Esophagus muscularis mucosa (tissue), 4 donors: ENCODE measurements at regions not wholly inside any gene's neighbourhood (a gene's known extent, or its start where the extent isn't known, plus 50 kb on each side); places are given as distances from the start of the nearest gene placed in this dataset.
A peak's percentile ranks its signal among the peaks of the same experiment; 100 is the strongest.

Experiments
- DNase-seq: peaks from one replicate; pipeline ENCODE4 v3.0.0-alpha.2; 2017; ENCODE audit errors: extremely low spot score
- H3K27ac ChIP-seq, 4 donors: fragments of 200-600 bp; sonication (generic); replicated peaks in 1 of 4; 1 replicate in 3 of 4; 2 replicates in 1 of 4; pipeline ENCODE4 v1.5.1; 2016 to 2019; ENCODE audit warnings: mild to moderate bottlenecking in 1 of 4
- H3K27me3 ChIP-seq, 4 donors: fragments of 200-600 bp; sonication (generic); one replicate each; pipeline versions ENCODE4 v1.5.1 to v1.6.0; 2016 to 2019
- H3K36me3 ChIP-seq, 4 donors: fragments of 200-600 bp; sonication (generic); one replicate each; pipeline ENCODE4 v1.5.1; 2016 to 2019
- H3K4me1 ChIP-seq, 4 donors: fragments of 200-600 bp; sonication (generic); one replicate each; pipeline ENCODE4 v1.5.1; 2016 to 2019
- H3K4me3 ChIP-seq, 4 donors: fragments of 200-600 bp; sonication (generic); 1 replicate in 2 of 4; 2 replicates in 2 of 4; pipeline ENCODE4 v1.5.1; 2016 to 2019; ENCODE audit warnings: mild to moderate bottlenecking in 4 of 4, moderate library complexity in 1 of 4
- H3K9me3 ChIP-seq, 4 donors: fragments of 200-600 bp; sonication (generic); 1 replicate in 3 of 4; 2 replicates in 1 of 4; pipeline ENCODE4 v1.5.1; 2016 to 2019
- EP300 ChIP-seq: sonication (generic); formaldehyde crosslinking; IDR thresholded peaks from one replicate; pipeline ENCODE4 v1.6.1; 2017; ENCODE audit warnings: antibody characterized with exemption
- POLR2A ChIP-seq: fragments of 450-650 bp; IDR thresholded peaks from one replicate; pipeline ENCODE4 v1.6.1; 2017; ENCODE audit warnings: antibody characterized with exemption, moderate library complexity, mild to moderate bottlenecking, low read depth
- POLR2AphosphoS5 ChIP-seq, 2 donors: sonication (generic); formaldehyde crosslinking; IDR thresholded peaks; one replicate each; pipeline ENCODE4 v1.6.1; 2017; ENCODE audit warnings: antibody characterized with exemption in 2 of 2
- WGBS: methylation state at CpG from one replicate; pipeline ENCODE4 v1.1.5; 2018; 5-methylcytosine and 5-hydroxymethylcytosine counted together
- intact Hi-C: fragments of 100-400 bp; cut with DNase I; formaldehyde crosslinking; loops from one replicate; pipeline ENCODE4 v1.15.1; 2023
- TF ChIP-seq, protein P1 (sequence below), 3 experiments: fragments of 200-600 bp in 2 of 3; fragments of 450-650 bp in 1 of 3; sonication (generic) in 2 of 3; IDR thresholded peaks; one replicate each; pipeline ENCODE4 v1.5.1; 2017 to 2019; ENCODE audit warnings: antibody characterized with exemption in 3 of 3, mild to moderate bottlenecking in 2 of 3, moderate library complexity in 1 of 3

DNA sequence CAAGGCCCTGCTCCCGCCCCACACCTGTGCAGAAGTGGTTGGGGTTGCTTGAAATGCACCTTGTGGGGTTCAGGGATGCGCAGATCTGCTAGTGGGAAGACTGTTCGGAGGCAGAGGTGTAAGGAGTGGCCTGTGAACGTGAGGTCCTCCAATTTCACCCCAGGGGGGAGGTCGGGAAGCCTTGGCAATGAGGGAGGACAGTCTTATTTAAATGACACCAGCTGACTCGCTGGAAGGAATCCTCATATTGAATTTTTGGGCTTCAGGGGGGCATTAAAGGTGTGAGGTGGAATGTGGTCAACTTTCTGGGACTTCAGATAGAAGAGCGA is 218.8 kb upstream of the CELF2 start:
- Histone ChIP-seq H3K36me3 (no peaks in the 10 kb centered on the region), H3K4me1 (peaks cover 14 to 94% (median 78%) of the 10 kb centered on the region in 4 donors), H3K27ac (peak overlapping the region; percentile 83 to 89 (median 84)), H3K27me3 (no peaks in the 10 kb centered on the region), H3K4me3 (peak overlapping the region; percentile 38 to 58 (median 48)), H3K9me3 (no peaks in the 10 kb centered on the region)
- no peak for TF ChIP-seq EP300
- TF ChIP-seq POLR2AphosphoS5 (IDR thresholded peaks at IDR 0.05): no peak
- TF ChIP-seq POLR2A: no peak
- TF ChIP-seq, protein P1, sequence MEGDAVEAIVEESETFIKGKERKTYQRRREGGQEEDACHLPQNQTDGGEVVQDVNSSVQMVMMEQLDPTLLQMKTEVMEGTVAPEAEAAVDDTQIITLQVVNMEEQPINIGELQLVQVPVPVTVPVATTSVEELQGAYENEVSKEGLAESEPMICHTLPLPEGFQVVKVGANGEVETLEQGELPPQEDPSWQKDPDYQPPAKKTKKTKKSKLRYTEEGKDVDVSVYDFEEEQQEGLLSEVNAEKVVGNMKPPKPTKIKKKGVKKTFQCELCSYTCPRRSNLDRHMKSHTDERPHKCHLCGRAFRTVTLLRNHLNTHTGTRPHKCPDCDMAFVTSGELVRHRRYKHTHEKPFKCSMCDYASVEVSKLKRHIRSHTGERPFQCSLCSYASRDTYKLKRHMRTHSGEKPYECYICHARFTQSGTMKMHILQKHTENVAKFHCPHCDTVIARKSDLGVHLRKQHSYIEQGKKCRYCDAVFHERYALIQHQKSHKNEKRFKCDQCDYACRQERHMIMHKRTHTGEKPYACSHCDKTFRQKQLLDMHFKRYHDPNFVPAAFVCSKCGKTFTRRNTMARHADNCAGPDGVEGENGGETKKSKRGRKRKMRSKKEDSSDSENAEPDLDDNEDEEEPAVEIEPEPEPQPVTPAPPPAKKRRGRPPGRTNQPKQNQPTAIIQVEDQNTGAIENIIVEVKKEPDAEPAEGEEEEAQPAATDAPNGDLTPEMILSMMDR (IDR thresholded peaks at IDR 0.05): no peak
- intact Hi-C loops: loop anchor here (5.0 to 10.0 kb wide), 2 partner anchors 68 to 216 kb away; partner anchors contain the start of gene CELF2
- 48% methylated on average over 7 of the region's 7 CpGs for WGBS
- DNase-seq: no peak

DNA sequence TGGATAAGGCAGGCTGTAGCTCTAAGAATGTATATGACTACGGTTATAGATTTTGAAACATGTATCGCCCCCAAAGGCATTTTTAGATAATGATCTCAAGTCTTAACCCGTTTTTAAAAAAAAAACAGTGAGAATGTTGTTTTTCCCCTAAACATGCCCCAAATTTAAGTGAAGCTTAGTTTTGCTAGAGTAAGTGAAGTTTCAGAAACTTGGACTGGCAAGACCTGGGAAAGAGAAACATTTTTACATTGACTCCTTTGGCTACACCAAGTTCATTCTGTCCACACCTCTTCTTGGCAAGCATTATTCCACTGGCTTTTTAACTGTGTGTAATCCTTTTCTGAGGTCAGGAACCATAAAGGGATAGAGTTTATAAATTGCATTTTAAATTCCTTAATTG is 216.7 kb upstream of the CELF2 start:
- Histone ChIP-seq H3K4me3 (peak overlapping the region in 1 of 4 donors; percentile 7), H3K27me3 (no peaks in the 10 kb centered on the region), H3K27ac (peak overlapping the region; percentile 58 to 89 (median 66)), H3K4me1 (peaks cover 20 to 95% (median 82%) of the 10 kb centered on the region in 4 donors), H3K36me3 (no peaks in the 10 kb centered on the region), H3K9me3 (no peaks in the 10 kb centered on the region)
- no peak for TF ChIP-seq POLR2AphosphoS5 (IDR thresholded peaks at IDR 0.05)
- no peak for TF ChIP-seq POLR2A
- TF ChIP-seq, protein P1 (IDR thresholded peaks at IDR 0.05): no peak
- TF ChIP-seq EP300: no peak
- DNase-seq: no peak
- WGBS: 68% methylated on average over 3 of the region's 3 CpGs
- intact Hi-C loops: loop anchor here (5.0 kb wide), 1 partner anchor 366 kb away; no protein-coding TSS in a partner anchor

GRCh38 chr10:10803278-10803677 is 214.4 kb upstream of the CELF2 start:
- intact Hi-C loops: loop anchor here (5.0 kb wide), 1 partner anchor 364 kb away; no protein-coding TSS in a partner anchor
- peaks cover 13 to 92% (median 77%) of the 10 kb centered on the region in 4 donors for H3K4me1 ChIP-seq
- no peaks in the 10 kb centered on the region for H3K9me3 ChIP-seq
- peak overlapping the region; percentile 55 to 89 (median 70) for H3K27ac ChIP-seq
- no peaks in the 10 kb centered on the region for H3K36me3 ChIP-seq
- no peaks in the 10 kb centered on the region for H3K27me3 ChIP-seq
- TF ChIP-seq POLR2A (no peak), POLR2AphosphoS5 (IDR thresholded peaks at IDR 0.05) (peak; percentile 34 to 41)
- H3K4me3 ChIP-seq: no peak overlapping the region
- 40% methylated on average over 1 of the region's 1 CpG for WGBS
- no peak for DNase-seq

DNA sequence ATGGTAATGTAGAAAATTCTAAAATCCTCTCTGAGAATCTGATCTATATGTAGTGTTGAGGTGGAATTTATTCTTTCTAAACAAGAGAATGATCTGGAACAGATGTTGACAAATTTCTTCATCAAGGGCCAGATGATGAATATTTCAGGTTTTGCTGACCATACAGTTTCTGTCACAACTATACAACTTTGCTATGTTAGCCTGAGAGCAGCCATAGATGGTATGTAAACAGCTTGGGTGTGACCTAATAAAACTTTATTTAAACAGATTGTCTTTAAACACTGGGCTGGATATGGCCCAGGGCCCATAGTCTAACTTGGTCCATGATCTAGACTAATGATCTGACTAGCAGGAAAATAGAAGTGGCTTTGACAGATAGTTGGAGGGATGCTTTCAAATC is 213.6 kb upstream of the CELF2 start:
- peaks cover 11 to 84% (median 70%) of the 10 kb centered on the region in 4 donors for H3K4me1 ChIP-seq
- H3K27me3 ChIP-seq: no peaks in the 10 kb centered on the region
- TF ChIP-seq EP300 (no peak), POLR2AphosphoS5 (IDR thresholded peaks at IDR 0.05) (no peak), POLR2A (no peak)
- TF ChIP-seq, protein P1 (IDR thresholded peaks at IDR 0.05): no peak
- no peaks in the 10 kb centered on the region for H3K9me3 ChIP-seq
- peak overlapping the region; percentile 55 to 89 (median 70) for H3K27ac ChIP-seq
- H3K36me3 ChIP-seq: no peaks in the 10 kb centered on the region
- intact Hi-C loops: loop anchor here (5.0 kb wide), 1 partner anchor 363 kb away; no protein-coding TSS in a partner anchor
- DNase-seq: no peak
- H3K4me3 ChIP-seq: no peak overlapping the region

DNA sequence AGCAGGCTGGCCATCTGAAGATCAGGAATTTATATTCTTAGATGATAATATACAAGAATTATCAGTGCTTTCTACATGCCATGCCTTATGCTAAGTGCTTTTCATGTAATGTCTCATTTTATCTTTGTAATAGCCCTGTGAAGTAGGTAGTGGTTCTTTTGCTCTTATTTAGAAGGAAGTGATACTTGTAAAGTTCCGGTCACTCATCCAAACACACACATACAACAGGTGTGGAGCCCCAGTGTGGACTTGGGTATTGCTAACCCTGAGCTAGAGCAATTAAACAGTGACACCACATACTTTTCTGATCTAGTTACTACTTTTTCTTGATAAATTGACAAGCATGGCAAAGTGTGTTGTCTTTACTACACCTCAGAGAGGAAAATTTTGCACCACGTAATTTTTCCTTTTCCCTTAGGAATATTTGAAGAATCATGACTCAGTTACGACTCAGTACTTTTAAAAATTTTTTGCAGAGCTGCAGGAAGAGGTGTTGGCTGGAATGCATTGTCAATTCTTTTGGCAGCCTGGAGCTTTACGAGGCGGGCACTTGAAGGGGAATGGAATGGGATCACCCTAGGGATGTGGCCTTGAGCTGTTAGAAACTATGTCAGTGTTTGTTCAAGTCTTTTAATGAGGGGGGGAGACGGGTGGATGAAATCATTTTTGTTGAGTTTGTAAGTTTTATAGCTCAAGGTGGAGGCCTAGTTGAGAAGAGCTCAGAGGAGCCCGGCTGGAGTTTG is 212.5 kb upstream of the CELF2 start:
- Histone ChIP-seq H3K27ac (peak overlapping the region; percentile 55 to 89 (median 70)), H3K4me1 (peaks cover 11 to 74% (median 62%) of the 10 kb centered on the region in 4 donors), H3K27me3 (no peaks in the 10 kb centered on the region), H3K9me3 (no peaks in the 10 kb centered on the region), H3K4me3 (no peak overlapping the region), H3K36me3 (no peaks in the 10 kb centered on the region)
- 54% methylated on average over 7 of the region's 7 CpGs for WGBS
- DNase-seq: no peak
- TF ChIP-seq POLR2A: no peak
- TF ChIP-seq POLR2AphosphoS5 (IDR thresholded peaks at IDR 0.05): no peak
- TF ChIP-seq EP300: no peak
- TF ChIP-seq, protein P1 (IDR thresholded peaks at IDR 0.05): no peak
- intact Hi-C loops: loop anchor here (5.0 kb wide), 1 partner anchor 362 kb away; no protein-coding TSS in a partner anchor
